ENCODE measurements at regions not wholly inside any gene's neighbourhood (a gene's known extent, or its start where the extent isn't known, plus 50 kb on each side); places are given as distances from the start of the nearest gene placed in this dataset.

GRCh38 chr5:42924686-42925085 is 113.0 kb upstream of the SELENOP start:
- CTCF ChIA-PET, result no interaction called here
- no peaks in the 10 kb centered on the region for H3K27me3 ChIP-seq (replicated peaks; ENCODE audit: insufficient read depth, low read depth, low read length, poor library complexity)
- POLR2A ChIA-PET (ENCODE audit: low non-redundant PET), result no interaction called here
- intact Hi-C loops (cut with micrococcal nuclease; ENCODE audit: unreplicated experiment), result no loop called here
- H3K27ac ChIP-seq (ENCODE audit: low read depth, low read length, poor library complexity, severe bottlenecking), result no peak overlapping the region
- TF ChIP-seq EZH2 (IDR thresholded peaks at IDR 0.05; ENCODE audit: borderline replicate concordance, low read depth, low read length, poor library complexity, severe bottlenecking) (no peak), CTCF (conservative IDR thresholded peaks at IDR 0.05; ENCODE audit: low read depth, low read length) (no peak)
- no peaks in the 10 kb centered on the region for H3K4me1 ChIP-seq (ENCODE audit: insufficient read depth, low read length, poor library complexity, severe bottlenecking)
- DNase-seq (ENCODE audit: low spot score), result no peak
- no peak overlapping the region for H3K4me3 ChIP-seq (ENCODE audit: low read depth, low read length, poor library complexity, severe bottlenecking)
- no peaks in the 10 kb centered on the region for H3K9me3 ChIP-seq (ENCODE audit: low read depth, low read length, poor library complexity, severe bottlenecking)
- H3K36me3 ChIP-seq (ENCODE audit: insufficient read depth, low read length, poor library complexity, severe bottlenecking), result no peaks in the 10 kb centered on the region
- BruUV-seq (replicated peaks), result no TSS peak

GRCh38 chr5:42924226-42924625 is 112.5 kb upstream of the SELENOP start:
- no peak for DNase-seq (ENCODE audit: low spot score)
- BruUV-seq (replicated peaks), result no TSS peak
- Histone ChIP-seq H3K4me1 (ENCODE audit: insufficient read depth, low read length, poor library complexity, severe bottlenecking) (no peaks in the 10 kb centered on the region), H3K36me3 (ENCODE audit: insufficient read depth, low read length, poor library complexity, severe bottlenecking) (no peaks in the 10 kb centered on the region), H3K9me3 (ENCODE audit: low read depth, low read length, poor library complexity, severe bottlenecking) (no peaks in the 10 kb centered on the region), H3K27ac (ENCODE audit: low read depth, low read length, poor library complexity, severe bottlenecking) (no peak overlapping the region), H3K4me3 (ENCODE audit: low read depth, low read length, poor library complexity, severe bottlenecking) (no peak overlapping the region), H3K27me3 (replicated peaks; ENCODE audit: insufficient read depth, low read depth, low read length, poor library complexity) (no peaks in the 10 kb centered on the region)
- ChIA-PET CTCF (interaction anchor here (0.5 kb wide), 1 partner anchor 65 kb away, joined by 5 read pairs; no protein-coding TSS in a partner anchor), POLR2A (ENCODE audit: low non-redundant PET) (no interaction called here)
- TF ChIP-seq CTCF (conservative IDR thresholded peaks at IDR 0.05; ENCODE audit: low read depth, low read length) (no peak), EZH2 (IDR thresholded peaks at IDR 0.05; ENCODE audit: borderline replicate concordance, low read depth, low read length, poor library complexity, severe bottlenecking) (no peak)
- intact Hi-C loops (cut with micrococcal nuclease; ENCODE audit: unreplicated experiment), result no loop called here

- DNase-seq (ENCODE audit: low spot score), result no peak
- Histone ChIP-seq H3K4me3 (ENCODE audit: low read depth, low read length, poor library complexity, severe bottlenecking) (no peak overlapping the region), H3K36me3 (ENCODE audit: insufficient read depth, low read length, poor library complexity, severe bottlenecking) (no peaks in the 10 kb centered on the region), H3K27me3 (replicated peaks; ENCODE audit: insufficient read depth, low read depth, low read length, poor library complexity) (no peaks in the 10 kb centered on the region), H3K27ac (ENCODE audit: low read depth, low read length, poor library complexity, severe bottlenecking) (no peak overlapping the region), H3K9me3 (ENCODE audit: low read depth, low read length, poor library complexity, severe bottlenecking) (no peaks in the 10 kb centered on the region), H3K4me1 (ENCODE audit: insufficient read depth, low read length, poor library complexity, severe bottlenecking) (no peaks in the 10 kb centered on the region)
- intact Hi-C loops (cut with micrococcal nuclease; ENCODE audit: unreplicated experiment), result no loop called here
- no peak for TF ChIP-seq CTCF (conservative IDR thresholded peaks at IDR 0.05; ENCODE audit: low read depth, low read length)
- ChIA-PET CTCF (interaction anchor here (0.5 kb wide), 1 partner anchor 65 kb away, joined by 5 read pairs; no protein-coding TSS in a partner anchor), POLR2A (ENCODE audit: low non-redundant PET) (no interaction called here)
- BruUV-seq (replicated peaks), result no TSS peak
Measured at GRCh38 chr5:42923710-42924109, 112.0 kb upstream of the SELENOP start.
